ENCODE measurements at regions not wholly inside any gene's neighbourhood (a gene's known extent, or its start where the extent isn't known, plus 50 kb on each side); places are given as distances from the start of the nearest gene placed in this dataset.
"Not testable (repeated sequence)": the region's sequence is repeated elsewhere in the genome, so short reads cannot be mapped to it uniquely, and the experiment has no call there.

- DNase-seq (ENCODE audit: low read depth in 2 of 2): no peak
These were observed 644.4 kb downstream of the ZEB2 start for GRCh38 chr2:143875295-143876233.

- DNase-seq (ENCODE audit: low read depth in 2 of 2): no peak
These were observed 646.0 kb downstream of the ZEB2 start for GRCh38 chr2:143873886-143874285.

- no peak for DNase-seq (ENCODE audit: low read depth in 2 of 2)
These were observed 649.2 kb downstream of the ZEB2 start for GRCh38 chr2:143870696-143871095.

- no peak for DNase-seq (ENCODE audit: low read depth in 2 of 2)
These were observed 662.9 kb downstream of the ZEB2 start for GRCh38 chr2:143856978-143857377.

- no peak for DNase-seq (ENCODE audit: low read depth in 2 of 2)
These were observed 667.2 kb downstream of the ZEB2 start for GRCh38 chr2:143852759-143853158.

GRCh38 chr2:143850084-143850483 is 669.8 kb downstream of the ZEB2 start:
- no peak for DNase-seq (ENCODE audit: low read depth in 2 of 2)

GRCh38 chr2:143847257-143847656 is 672.7 kb downstream of the ZEB2 start:
- no peak for DNase-seq (ENCODE audit: low read depth in 2 of 2)

GRCh38 chr2:143844986-143845385 is 674.9 kb downstream of the ZEB2 start:
- no peak for DNase-seq (ENCODE audit: low read depth in 2 of 2)

- no peak for DNase-seq (ENCODE audit: low read depth in 2 of 2)
These were observed 676.2 kb downstream of the ZEB2 start for GRCh38 chr2:143843686-143844085.

- no peak for DNase-seq (ENCODE audit: low read depth in 2 of 2)
These were observed 677.1 kb downstream of the ZEB2 start for GRCh38 chr2:143842836-143843235.

- no peak for DNase-seq (ENCODE audit: low read depth in 2 of 2)
These were observed 678.0 kb downstream of the ZEB2 start for GRCh38 chr2:143841935-143842334.

- no peak for DNase-seq (ENCODE audit: low read depth in 2 of 2)
These were observed 679.3 kb downstream of the ZEB2 start for GRCh38 chr2:143840601-143841000.

GRCh38 chr2:143840194-143840593 is 679.7 kb downstream of the ZEB2 start:
- DNase-seq (ENCODE audit: low read depth in 2 of 2): no peak

- DNase-seq (ENCODE audit: low read depth in 2 of 2): no peak
These were observed 680.5 kb downstream of the ZEB2 start for GRCh38 chr2:143839456-143839855.

- DNase-seq (ENCODE audit: low read depth in 2 of 2): not testable (repeated sequence)
These were observed 682.9 kb downstream of the ZEB2 start for GRCh38 chr2:143837055-143837454.

GRCh38 chr2:143835481-143835880 is 684.4 kb downstream of the ZEB2 start:
- no peak for DNase-seq (ENCODE audit: low read depth in 2 of 2)

- DNase-seq (ENCODE audit: low read depth in 2 of 2): no peak
These were observed 686.8 kb downstream of the ZEB2 start for GRCh38 chr2:143833015-143833660.

GRCh38 chr2:143830476-143830875 is 689.4 kb downstream of the ZEB2 start:
- no peak for DNase-seq (ENCODE audit: low read depth in 2 of 2)

GRCh38 chr2:143828763-143829537 is 691.0 kb downstream of the ZEB2 start:
- no peak for DNase-seq (ENCODE audit: low read depth in 2 of 2)

GRCh38 chr2:143824791-143825190 is 695.1 kb downstream of the ZEB2 start:
- no peak for DNase-seq (ENCODE audit: low read depth in 2 of 2)

- no peak for DNase-seq (ENCODE audit: low read depth in 2 of 2)
These were observed 694.7 kb downstream of the ARHGAP15 start for GRCh38 chr2:143823876-143824275.

- DNase-seq (ENCODE audit: low read depth in 2 of 2): no peak
These were observed 694.1 kb downstream of the ARHGAP15 start for GRCh38 chr2:143823296-143823695.

Measured in stimulated activated CD8-positive, alpha-beta memory T cell treated with anti-CD3 and anti-CD28 coated beads, Interleukin-2, amount 100 ng/mL, for 1 hour (primary cell).